Tibial artery (tissue), 4 donors: ENCODE measurements at regions not wholly inside any gene's neighbourhood (a gene's known extent, or its start where the extent isn't known, plus 50 kb on each side); places are given as distances from the start of the nearest gene placed in this dataset.

Experiments
- DNase-seq, 2 donors: peaks; one replicate each; pipeline ENCODE4 v3.0.0-alpha.2; 2019
- H3K27ac ChIP-seq, 2 donors: fragments of 200-600 bp; sonication (generic) in 1 of 2; 1 replicate in 1 of 2; 2 replicates in 1 of 2; pipeline ENCODE4 v1.5.1; 2018 to 2019; ENCODE audit warnings: mild to moderate bottlenecking in 1 of 2
- H3K27me3 ChIP-seq, 2 donors: fragments of 200-600 bp; sonication (generic) in 1 of 2; one replicate each; pipeline versions ENCODE4 v1.5.1 to v1.6.0; 2016 to 2019
- H3K36me3 ChIP-seq, 3 donors: fragments of 200-600 bp; sonication (generic) in 2 of 3; one replicate each; pipeline ENCODE4 v1.5.1; 2016 to 2019; ENCODE audit warnings: mild to moderate bottlenecking in 2 of 3
- H3K4me1 ChIP-seq, 4 donors: fragments of 200-600 bp; sonication (generic) in 2 of 4; 1 replicate in 3 of 4; 2 replicates in 1 of 4; pipeline ENCODE4 v1.5.1; 2016 to 2019
- H3K4me3 ChIP-seq, 2 donors: fragments of 200-600 bp; sonication (generic) in 1 of 2; 1 replicate in 1 of 2; 2 replicates in 1 of 2; pipeline ENCODE4 v1.5.1; 2018 to 2019; ENCODE audit warnings: mild to moderate bottlenecking in 2 of 2
- H3K9me3 ChIP-seq, 3 donors: fragments of 200-600 bp; sonication (generic) in 1 of 3; one replicate each; pipeline ENCODE4 v1.5.1; 2016 to 2019
- CTCF ChIP-seq, 2 experiments: fragments of 200-600 bp in 1 of 2; fragments of 450-650 bp in 1 of 2; IDR thresholded peaks; one replicate each; pipeline ENCODE4 v1.5.1; 2017 to 2019; ENCODE audit warnings: antibody characterized with exemption in 2 of 2, mild to moderate bottlenecking in 1 of 2, moderate library complexity in 1 of 2
- intact Hi-C: fragments of 100-400 bp; cut with DNase I; formaldehyde crosslinking; loops from one replicate; pipeline ENCODE4 v1.15.0; 2023; ENCODE audit warnings: low total_unique reads

GRCh38 chr12:18971932-18972331 lies 157.6 kb upstream of the PLEKHA5 start:
- DNase-seq, result no peak
- Histone ChIP-seq H3K27ac (no peak overlapping the region), H3K27me3 (no peaks in the 10 kb centered on the region), H3K4me3 (no peak overlapping the region), H3K4me1 (no peaks in the 10 kb centered on the region), H3K36me3 (no peaks in the 10 kb centered on the region), H3K9me3 (no peaks in the 10 kb centered on the region)
- intact Hi-C loops, result no loop called here
- no peak for TF ChIP-seq CTCF (IDR thresholded peaks at IDR 0.05)

GRCh38 chr12:18975933-18976332 lies 153.6 kb upstream of the PLEKHA5 start:
- Histone ChIP-seq H3K27me3 (no peaks in the 10 kb centered on the region), H3K36me3 (no peaks in the 10 kb centered on the region), H3K4me1 (no peaks in the 10 kb centered on the region), H3K27ac (no peak overlapping the region), H3K4me3 (no peak overlapping the region), H3K9me3 (peaks cover 0 to 5% (median 0%) of the 10 kb centered on the region in 3 donors)
- TF ChIP-seq CTCF (IDR thresholded peaks at IDR 0.05), result no peak
- no peak for DNase-seq
- intact Hi-C loops, result no loop called here

- no peaks in the 10 kb centered on the region for H3K36me3 ChIP-seq
- intact Hi-C loops, result no loop called here
- no peak for TF ChIP-seq CTCF (IDR thresholded peaks at IDR 0.05)
- H3K27me3 ChIP-seq, result no peaks in the 10 kb centered on the region
- H3K4me1 ChIP-seq, result no peaks in the 10 kb centered on the region
- H3K27ac ChIP-seq, result no peak overlapping the region
- DNase-seq, result no peak
- H3K9me3 ChIP-seq, result peaks cover 0 to 5% (median 0%) of the 10 kb centered on the region in 3 donors
- H3K4me3 ChIP-seq, result no peak overlapping the region
Measured at GRCh38 chr12:18979401-18980126, 150.0 kb upstream of the PLEKHA5 start.

- H3K4me1 ChIP-seq, result no peaks in the 10 kb centered on the region
- no peaks in the 10 kb centered on the region for H3K36me3 ChIP-seq
- no peak overlapping the region for H3K4me3 ChIP-seq
- no peak for TF ChIP-seq CTCF (IDR thresholded peaks at IDR 0.05)
- no peaks in the 10 kb centered on the region for H3K27me3 ChIP-seq
- no peak for DNase-seq
- intact Hi-C loops, result no loop called here
- no peak overlapping the region for H3K27ac ChIP-seq
- peaks cover 0 to 5% (median 0%) of the 10 kb centered on the region in 3 donors for H3K9me3 ChIP-seq
Measured at GRCh38 chr12:18981732-18982131, 147.8 kb upstream of the PLEKHA5 start.

GRCh38 chr12:18982226-18982949 lies 147.1 kb upstream of the PLEKHA5 start:
- no peaks in the 10 kb centered on the region for H3K27me3 ChIP-seq
- H3K4me1 ChIP-seq, result no peaks in the 10 kb centered on the region
- no peak overlapping the region for H3K27ac ChIP-seq
- no peaks in the 10 kb centered on the region for H3K36me3 ChIP-seq
- no peak for TF ChIP-seq CTCF (IDR thresholded peaks at IDR 0.05)
- no peak overlapping the region for H3K4me3 ChIP-seq
- peaks cover 0 to 3% (median 0%) of the 10 kb centered on the region in 3 donors for H3K9me3 ChIP-seq
- intact Hi-C loops, result no loop called here
- DNase-seq, result no peak
